ENCODE measurements at regions not wholly inside any gene's neighbourhood (a gene's known extent, or its start where the extent isn't known, plus 50 kb on each side); places are given as distances from the start of the nearest gene placed in this dataset.
"Not testable (repeated sequence)": the region's sequence is repeated elsewhere in the genome, so short reads cannot be mapped to it uniquely, and the experiment has no call there.

DNA sequence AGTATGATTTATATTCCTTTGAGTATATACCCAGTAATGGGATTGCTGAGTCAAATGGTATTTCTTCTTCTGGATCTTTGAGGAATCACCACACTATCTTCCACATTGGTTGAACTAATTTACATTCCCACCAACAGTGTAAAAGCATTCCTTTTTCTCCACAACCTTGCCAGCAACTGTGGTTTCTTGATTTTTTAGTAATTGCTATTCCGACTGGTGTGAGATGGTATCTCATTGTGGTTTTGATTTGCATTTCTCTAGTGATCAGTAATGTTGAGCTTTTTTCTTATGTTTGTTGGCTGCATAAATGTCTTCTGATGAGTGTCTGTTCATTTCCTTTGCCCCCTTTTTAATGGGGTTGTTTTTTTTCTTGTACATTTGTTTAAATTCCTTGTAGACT is 228.3 kb downstream of the BTBD3 start:
- H3K27me3 Mint-ChIP-seq; DNase-seq (ENCODE audit: low spot score in 2 of 2); H3K4me1 Mint-ChIP-seq; H3K4me3 Mint-ChIP-seq; H3K36me3 Mint-ChIP-seq; H3K9me3 Mint-ChIP-seq; ATAC-seq (ENCODE audit: low read depth); H3K27ac Mint-ChIP-seq: not testable (repeated sequence)

DNA sequence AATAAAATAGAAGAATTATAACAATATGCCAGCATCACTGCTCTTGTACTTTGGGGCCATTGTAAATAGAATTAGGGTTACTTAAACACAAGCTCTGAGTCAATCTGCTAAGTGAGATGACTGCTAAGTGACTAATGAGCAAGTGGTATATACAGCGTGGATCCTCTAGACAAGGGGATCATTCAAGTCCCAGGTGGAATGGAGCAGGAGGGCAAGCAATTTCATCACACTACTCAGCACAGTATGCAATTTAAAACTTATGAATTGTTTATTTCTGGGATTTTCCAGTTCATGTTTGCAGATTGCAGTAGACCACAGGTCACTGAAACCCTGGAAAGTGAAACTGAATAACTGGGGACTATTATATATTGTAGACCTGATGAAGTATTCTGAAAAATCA is 235.3 kb downstream of the BTBD3 start:
- no peaks in the 10 kb centered on the region for H3K27me3 Mint-ChIP-seq
- H3K4me1 Mint-ChIP-seq: no peaks in the 10 kb centered on the region
- DNase-seq (ENCODE audit: low spot score in 2 of 2) (no peak), ATAC-seq (ENCODE audit: low read depth) (no peak)
- H3K4me3 Mint-ChIP-seq: no peak overlapping the region
- no peak overlapping the region for H3K27ac Mint-ChIP-seq
- peaks cover 5% of the 10 kb centered on the region for H3K9me3 Mint-ChIP-seq
- H3K36me3 Mint-ChIP-seq: no peaks in the 10 kb centered on the region

DNA sequence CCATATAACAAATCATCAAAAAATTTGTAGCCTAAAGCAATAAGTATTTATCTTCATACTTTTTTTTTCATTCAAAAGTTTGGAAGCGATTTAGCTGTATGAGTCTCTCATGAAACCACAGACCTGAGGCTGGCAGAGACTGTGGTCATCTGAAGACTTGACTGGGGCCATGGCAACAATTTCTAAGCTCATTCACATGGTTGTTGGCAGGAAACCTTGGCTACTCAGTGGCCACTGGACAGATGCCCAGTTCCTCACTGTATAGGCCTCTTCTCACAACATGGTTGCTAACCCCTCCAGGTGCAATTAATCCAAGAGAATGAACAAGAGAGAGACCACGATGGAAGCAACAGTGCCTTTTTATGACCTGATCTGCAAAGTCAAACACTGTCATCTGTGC is 235.9 kb downstream of the BTBD3 start:
- Mint-ChIP-seq H3K9me3 (peaks cover 5% of the 10 kb centered on the region), H3K4me1 (no peaks in the 10 kb centered on the region), H3K27ac (no peak overlapping the region), H3K36me3 (no peaks in the 10 kb centered on the region), H3K27me3 (no peaks in the 10 kb centered on the region), H3K4me3 (no peak overlapping the region)
- DNase-seq (ENCODE audit: low spot score in 2 of 2) (no peak), ATAC-seq (ENCODE audit: low read depth) (no peak)

DNA sequence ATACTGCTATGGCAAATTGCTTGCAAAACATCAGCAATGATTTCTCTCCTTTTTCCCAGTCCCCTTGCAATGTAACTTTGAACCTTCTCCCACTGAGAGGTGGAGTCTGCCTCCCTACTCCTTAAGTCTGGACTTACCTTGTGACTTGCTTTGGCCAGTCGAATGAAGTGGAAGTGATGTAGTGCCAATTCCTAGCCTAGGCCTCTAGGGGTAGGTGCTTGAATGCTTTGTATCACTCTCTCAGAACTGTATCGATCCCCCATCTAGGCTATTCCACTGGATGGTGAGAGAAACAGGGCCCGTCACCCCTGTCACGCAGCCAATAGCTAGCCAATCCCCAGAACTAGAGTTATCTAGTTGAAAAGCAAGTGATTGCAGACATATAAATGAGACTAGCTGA is 238.6 kb downstream of the BTBD3 start:
- no peaks in the 10 kb centered on the region for H3K27me3 Mint-ChIP-seq
- ATAC-seq (ENCODE audit: low read depth): no peak

GRCh38 chr20:12159261-12159660 is 241.6 kb downstream of the BTBD3 start:
- Mint-ChIP-seq H3K9me3 (peaks cover 3% of the 10 kb centered on the region), H3K4me1 (no peaks in the 10 kb centered on the region), H3K36me3 (no peaks in the 10 kb centered on the region), H3K27me3 (no peaks in the 10 kb centered on the region), H3K4me3 (no peak overlapping the region), H3K27ac (no peak overlapping the region)
- DNase-seq (ENCODE audit: low spot score in 2 of 2) (no peak), ATAC-seq (ENCODE audit: low read depth) (no peak)

More for the DNA sequence above, 238.6 kb downstream of the BTBD3 start:
- no peak for DNase-seq (ENCODE audit: low spot score in 2 of 2)
- no peak overlapping the region for H3K4me3 Mint-ChIP-seq
- no peaks in the 10 kb centered on the region for H3K4me1 Mint-ChIP-seq
- no peak overlapping the region for H3K27ac Mint-ChIP-seq
- peaks cover 5% of the 10 kb centered on the region for H3K9me3 Mint-ChIP-seq
- no peaks in the 10 kb centered on the region for H3K36me3 Mint-ChIP-seq

- no peaks in the 10 kb centered on the region for H3K36me3 Mint-ChIP-seq
- no peak for DNase-seq (ENCODE audit: low spot score in 2 of 2)
- H3K4me3 Mint-ChIP-seq: no peak overlapping the region
- no peak overlapping the region for H3K27ac Mint-ChIP-seq
- H3K9me3 Mint-ChIP-seq: no peaks in the 10 kb centered on the region
- H3K4me1 Mint-ChIP-seq: peaks cover 3% of the 10 kb centered on the region
- no peaks in the 10 kb centered on the region for H3K27me3 Mint-ChIP-seq
- no peak for ATAC-seq (ENCODE audit: low read depth)
Measured at GRCh38 chr20:12161734-12162133, 244.0 kb downstream of the BTBD3 start.

DNA sequence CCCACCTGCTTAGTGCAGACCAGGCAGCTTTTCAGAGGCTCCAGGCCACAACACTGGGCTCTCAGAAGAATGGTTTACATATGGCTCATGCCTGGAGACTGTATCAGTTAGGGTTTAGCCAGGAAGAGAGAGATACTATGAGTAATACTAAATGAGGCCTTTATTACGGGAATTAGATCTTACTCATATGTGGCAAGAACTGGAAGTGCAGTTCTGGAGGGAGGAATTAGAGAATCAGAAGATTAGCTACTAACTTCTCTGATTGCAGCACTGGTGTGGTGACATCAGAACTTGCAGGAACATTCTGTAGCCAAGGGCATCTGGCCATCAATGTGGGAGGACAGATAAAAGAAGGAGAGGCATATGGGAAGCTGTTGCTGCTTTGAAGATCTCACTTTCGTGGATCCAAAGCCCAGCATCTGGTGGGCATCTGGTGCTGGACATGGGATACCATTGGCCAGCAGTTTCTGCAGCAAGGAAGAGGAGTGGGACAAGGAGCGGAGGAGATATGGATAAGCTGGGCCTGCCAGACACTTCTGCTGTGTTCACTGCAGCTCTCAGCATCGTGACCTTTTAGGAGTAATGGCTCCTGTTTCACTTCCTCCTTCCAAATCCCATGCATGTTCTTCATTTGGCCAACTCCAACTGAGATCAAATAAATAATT is 248.5 kb downstream of the BTBD3 start:
- peaks cover 9% of the 10 kb centered on the region for H3K9me3 Mint-ChIP-seq
- H3K27ac Mint-ChIP-seq: no peak overlapping the region
- peaks cover 3% of the 10 kb centered on the region for H3K4me1 Mint-ChIP-seq
- H3K27me3 Mint-ChIP-seq: no peaks in the 10 kb centered on the region
- H3K36me3 Mint-ChIP-seq: no peaks in the 10 kb centered on the region
- ATAC-seq (ENCODE audit: low read depth) (no peak), DNase-seq (ENCODE audit: low spot score in 2 of 2) (no peak)
- no peak overlapping the region for H3K4me3 Mint-ChIP-seq

GRCh38 chr20:12170406-12170805 is 252.7 kb downstream of the BTBD3 start:
- Mint-ChIP-seq H3K9me3 (peaks cover 12% of the 10 kb centered on the region), H3K4me3 (no peak overlapping the region)
- ATAC-seq (ENCODE audit: low read depth): no peak

DNA sequence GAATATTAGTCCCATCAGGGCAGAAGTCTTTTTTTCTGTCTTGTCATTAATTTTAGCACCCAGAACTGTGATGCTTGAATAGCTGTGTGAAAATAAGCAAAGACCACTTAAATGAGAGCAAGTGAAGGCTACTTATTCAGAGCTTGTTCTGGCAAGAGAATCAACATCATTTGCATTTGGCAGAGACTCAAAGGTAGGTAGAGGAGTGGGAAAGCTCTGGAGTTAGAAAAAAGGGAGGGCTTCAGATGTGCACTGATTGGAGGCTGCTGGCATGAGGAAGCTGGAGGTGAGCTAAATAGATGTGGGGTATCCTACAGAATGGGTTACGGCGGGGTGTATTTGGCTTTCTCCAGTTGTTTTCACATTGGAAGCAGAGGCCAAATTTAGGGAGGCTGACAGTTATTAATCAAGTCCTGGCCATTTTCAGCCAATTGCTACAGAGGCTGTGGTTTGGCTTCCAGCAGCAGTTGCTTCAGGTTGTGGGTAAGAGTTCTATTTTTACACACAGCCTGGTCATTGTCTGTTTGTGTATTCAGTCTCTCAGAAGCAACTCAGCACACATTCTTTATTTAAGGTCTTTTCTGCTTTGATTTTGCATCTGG is 254.3 kb downstream of the BTBD3 start:
- no peaks in the 10 kb centered on the region for H3K36me3 Mint-ChIP-seq
- peaks cover 12% of the 10 kb centered on the region for H3K9me3 Mint-ChIP-seq
- H3K27me3 Mint-ChIP-seq: no peaks in the 10 kb centered on the region
- no peak overlapping the region for H3K27ac Mint-ChIP-seq
- DNase-seq (ENCODE audit: low spot score in 2 of 2): no peak
- no peak overlapping the region for H3K4me3 Mint-ChIP-seq
- no peak for ATAC-seq (ENCODE audit: low read depth)
- H3K4me1 Mint-ChIP-seq: no peaks in the 10 kb centered on the region

More at GRCh38 chr20:12170406-12170805, 252.7 kb downstream of the BTBD3 start:
- Mint-ChIP-seq H3K36me3 (no peaks in the 10 kb centered on the region), H3K27ac (no peak overlapping the region), H3K4me1 (peaks cover 3% of the 10 kb centered on the region), H3K27me3 (no peaks in the 10 kb centered on the region)
- no peak for DNase-seq (ENCODE audit: low spot score in 2 of 2)

- Mint-ChIP-seq H3K9me3 (peaks cover 5% of the 10 kb centered on the region), H3K36me3 (no peaks in the 10 kb centered on the region), H3K4me1 (no peaks in the 10 kb centered on the region), H3K4me3 (no peak overlapping the region), H3K27ac (no peak overlapping the region), H3K27me3 (no peaks in the 10 kb centered on the region)
- DNase-seq (ENCODE audit: low spot score in 2 of 2) (no peak), ATAC-seq (ENCODE audit: low read depth) (no peak)
Measured at GRCh38 chr20:12173347-12174012, 255.8 kb downstream of the BTBD3 start.

DNA sequence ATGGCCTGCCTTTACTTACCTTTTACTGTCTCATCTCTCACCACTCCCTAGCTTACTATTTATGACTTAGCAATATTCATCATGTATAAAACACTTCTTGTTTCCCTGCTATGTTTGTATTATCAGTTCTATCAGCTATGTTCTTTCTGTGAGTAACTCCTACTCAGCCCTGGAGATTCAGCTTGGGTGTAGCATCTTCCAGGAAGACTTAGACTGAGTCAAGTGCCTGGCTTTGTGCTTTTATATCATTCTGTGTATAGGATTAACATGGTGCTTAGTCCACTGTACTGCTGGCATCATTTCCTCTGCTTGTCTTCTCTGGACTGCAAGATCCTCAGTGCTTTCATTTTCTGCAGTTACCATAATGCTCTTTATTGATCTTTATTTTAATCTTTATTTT is 257.8 kb downstream of the BTBD3 start:
- no peaks in the 10 kb centered on the region for H3K27me3 Mint-ChIP-seq
- ATAC-seq (ENCODE audit: low read depth): no peak
- H3K36me3 Mint-ChIP-seq: no peaks in the 10 kb centered on the region
- peaks cover 3% of the 10 kb centered on the region for H3K9me3 Mint-ChIP-seq
- no peak for DNase-seq (ENCODE audit: low spot score in 2 of 2)
- no peak overlapping the region for H3K4me3 Mint-ChIP-seq
- H3K27ac Mint-ChIP-seq: no peak overlapping the region
- H3K4me1 Mint-ChIP-seq: no peaks in the 10 kb centered on the region

DNA sequence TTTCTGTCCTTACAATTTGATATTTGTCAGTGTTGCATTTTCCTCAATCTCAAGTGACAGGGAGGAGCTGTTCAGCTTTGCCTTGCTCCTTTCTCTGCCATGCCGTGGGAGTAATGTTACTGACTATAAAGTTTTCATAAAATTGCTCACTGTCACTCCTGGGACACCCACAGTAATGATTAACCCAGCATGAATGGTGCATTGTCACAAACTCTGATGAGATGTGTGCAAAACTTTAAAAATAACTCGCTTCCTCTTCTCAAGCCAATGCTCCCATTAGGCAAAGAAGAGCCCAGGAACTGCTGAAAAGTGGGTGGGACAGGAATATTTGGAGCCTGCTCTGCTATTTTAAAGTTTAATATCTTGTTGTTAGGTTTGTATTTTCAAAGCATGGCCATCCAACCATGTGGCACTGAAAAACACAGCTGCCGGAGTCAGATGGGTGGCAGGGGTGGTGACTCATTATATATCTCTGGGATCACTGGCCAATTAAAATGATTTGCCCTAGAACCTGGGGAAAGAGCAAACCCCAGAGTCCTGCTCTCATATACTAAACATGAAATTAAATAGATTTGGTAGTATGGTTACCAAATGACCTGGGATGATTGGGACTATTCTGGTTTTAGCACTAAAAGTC is 260.1 kb downstream of the BTBD3 start:
- H3K27ac Mint-ChIP-seq: no peak overlapping the region
- DNase-seq (ENCODE audit: low spot score in 2 of 2): no peak

GRCh38 chr20:12179692-12180091 is 262.0 kb downstream of the BTBD3 start:
- no peak overlapping the region for H3K27ac Mint-ChIP-seq
- H3K4me1 Mint-ChIP-seq: no peaks in the 10 kb centered on the region
- no peaks in the 10 kb centered on the region for H3K27me3 Mint-ChIP-seq
- ATAC-seq (ENCODE audit: low read depth): no peak
- no peaks in the 10 kb centered on the region for H3K36me3 Mint-ChIP-seq
- no peak overlapping the region for H3K4me3 Mint-ChIP-seq
- H3K9me3 Mint-ChIP-seq: peaks cover 4% of the 10 kb centered on the region
- DNase-seq (ENCODE audit: low spot score in 2 of 2): no peak

More for the DNA sequence above, 260.1 kb downstream of the BTBD3 start:
- no peak for ATAC-seq (ENCODE audit: low read depth)
- Mint-ChIP-seq H3K4me3 (no peak overlapping the region), H3K4me1 (no peaks in the 10 kb centered on the region), H3K27me3 (no peaks in the 10 kb centered on the region), H3K36me3 (no peaks in the 10 kb centered on the region), H3K9me3 (peaks cover 4% of the 10 kb centered on the region)

GRCh38 chr20:12180107-12180661 is 262.5 kb downstream of the BTBD3 start:
- Mint-ChIP-seq H3K9me3 (peaks cover 4% of the 10 kb centered on the region), H3K4me1 (no peaks in the 10 kb centered on the region), H3K27me3 (no peaks in the 10 kb centered on the region), H3K27ac (no peak overlapping the region), H3K4me3 (no peak overlapping the region), H3K36me3 (no peaks in the 10 kb centered on the region)
- ATAC-seq (ENCODE audit: low read depth) (no peak), DNase-seq (ENCODE audit: low spot score in 2 of 2) (no peak)

All from memory B cell (primary cell).